ENCODE measurements at regions not wholly inside any gene's neighbourhood (a gene's known extent, or its start where the extent isn't known, plus 50 kb on each side); places are given as distances from the start of the nearest gene placed in this dataset.
"Not testable (repeated sequence)": the region's sequence is repeated elsewhere in the genome, so short reads cannot be mapped to it uniquely, and the experiment has no call there.

DNA sequence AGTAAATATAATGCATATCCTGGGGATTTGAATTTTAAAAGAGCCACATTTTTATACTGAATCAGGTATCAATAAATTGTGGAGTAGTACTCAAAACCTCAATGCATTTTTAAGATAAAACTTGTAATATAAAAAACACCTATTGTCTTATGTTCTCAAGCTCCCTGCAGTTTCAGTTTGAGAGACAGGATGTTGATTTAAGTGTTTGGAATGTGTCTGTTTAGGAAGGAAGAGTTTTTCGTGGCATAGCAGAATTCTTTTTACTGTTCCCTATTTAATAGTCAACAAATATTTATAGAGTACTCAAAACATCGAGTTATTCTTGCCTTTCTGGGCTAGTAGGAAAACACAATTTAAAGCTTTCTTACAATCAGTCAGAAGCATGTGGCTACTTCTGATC, 146.1 kb upstream of the BCHE start:
- H3K36me3 ChIP-seq, result no peaks in the 10 kb centered on the region
- no peak overlapping the region for H3K4me3 ChIP-seq (ENCODE audit: low read depth, low read length)
- TF ChIP-seq, protein P1, sequence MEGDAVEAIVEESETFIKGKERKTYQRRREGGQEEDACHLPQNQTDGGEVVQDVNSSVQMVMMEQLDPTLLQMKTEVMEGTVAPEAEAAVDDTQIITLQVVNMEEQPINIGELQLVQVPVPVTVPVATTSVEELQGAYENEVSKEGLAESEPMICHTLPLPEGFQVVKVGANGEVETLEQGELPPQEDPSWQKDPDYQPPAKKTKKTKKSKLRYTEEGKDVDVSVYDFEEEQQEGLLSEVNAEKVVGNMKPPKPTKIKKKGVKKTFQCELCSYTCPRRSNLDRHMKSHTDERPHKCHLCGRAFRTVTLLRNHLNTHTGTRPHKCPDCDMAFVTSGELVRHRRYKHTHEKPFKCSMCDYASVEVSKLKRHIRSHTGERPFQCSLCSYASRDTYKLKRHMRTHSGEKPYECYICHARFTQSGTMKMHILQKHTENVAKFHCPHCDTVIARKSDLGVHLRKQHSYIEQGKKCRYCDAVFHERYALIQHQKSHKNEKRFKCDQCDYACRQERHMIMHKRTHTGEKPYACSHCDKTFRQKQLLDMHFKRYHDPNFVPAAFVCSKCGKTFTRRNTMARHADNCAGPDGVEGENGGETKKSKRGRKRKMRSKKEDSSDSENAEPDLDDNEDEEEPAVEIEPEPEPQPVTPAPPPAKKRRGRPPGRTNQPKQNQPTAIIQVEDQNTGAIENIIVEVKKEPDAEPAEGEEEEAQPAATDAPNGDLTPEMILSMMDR (IDR thresholded peaks at IDR 0.05; ENCODE audit: low read depth, low read length), result no peak
- DNase-seq, result no peak
- no peaks in the 10 kb centered on the region for H3K4me1 ChIP-seq
- H3K27me3 ChIP-seq, result no peaks in the 10 kb centered on the region
- H3K9me3 ChIP-seq, result no peaks in the 10 kb centered on the region

DNA sequence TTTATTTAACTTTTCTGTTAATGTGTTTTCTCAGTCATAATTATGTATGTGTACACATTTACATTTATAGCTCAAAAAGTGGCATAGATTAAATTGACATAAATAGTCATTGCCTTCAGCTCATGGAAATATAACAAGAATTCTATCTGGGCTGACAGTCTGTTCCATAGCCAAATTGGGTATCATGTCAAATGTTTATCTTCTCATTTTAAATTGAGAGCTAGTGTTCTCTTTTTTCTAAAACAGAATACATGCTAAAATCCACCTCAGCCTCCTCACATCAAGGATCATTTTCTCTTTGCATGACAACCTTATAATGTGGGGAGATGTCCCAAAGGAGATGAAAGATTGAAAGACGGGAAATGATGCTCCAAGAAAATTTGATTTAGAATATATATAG, 144.1 kb upstream of the BCHE start:
- TF ChIP-seq, protein P1 (IDR thresholded peaks at IDR 0.05; ENCODE audit: low read depth, low read length), result no peak
- Histone ChIP-seq H3K4me3 (ENCODE audit: low read depth, low read length) (no peak overlapping the region), H3K9me3 (no peaks in the 10 kb centered on the region), H3K36me3 (no peaks in the 10 kb centered on the region), H3K27me3 (no peaks in the 10 kb centered on the region), H3K4me1 (no peaks in the 10 kb centered on the region)
- no peak for DNase-seq

DNA sequence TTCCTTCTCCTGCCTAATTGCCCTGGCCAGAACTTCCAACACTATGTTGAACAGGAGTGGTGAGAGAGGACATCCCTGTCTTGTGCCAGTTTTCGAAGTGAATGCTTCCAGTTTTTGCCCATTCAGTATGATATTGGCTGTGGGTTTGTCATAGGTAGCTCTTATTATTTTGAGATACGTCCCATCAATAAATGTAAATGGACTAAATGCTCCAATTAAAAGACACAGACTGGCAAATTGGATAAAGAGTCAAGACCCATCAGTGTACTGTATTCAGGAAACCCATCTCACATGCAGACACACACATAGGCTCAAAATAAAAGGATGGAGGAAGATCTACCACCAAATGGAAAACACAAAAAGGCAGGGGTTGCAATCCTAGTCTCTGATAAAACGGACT, 123.6 kb upstream of the BCHE start:
- not testable (repeated sequence) for H3K9me3 ChIP-seq; H3K4me3 ChIP-seq (ENCODE audit: low read depth, low read length); H3K36me3 ChIP-seq; H3K27me3 ChIP-seq; DNase-seq; H3K4me1 ChIP-seq

DNA sequence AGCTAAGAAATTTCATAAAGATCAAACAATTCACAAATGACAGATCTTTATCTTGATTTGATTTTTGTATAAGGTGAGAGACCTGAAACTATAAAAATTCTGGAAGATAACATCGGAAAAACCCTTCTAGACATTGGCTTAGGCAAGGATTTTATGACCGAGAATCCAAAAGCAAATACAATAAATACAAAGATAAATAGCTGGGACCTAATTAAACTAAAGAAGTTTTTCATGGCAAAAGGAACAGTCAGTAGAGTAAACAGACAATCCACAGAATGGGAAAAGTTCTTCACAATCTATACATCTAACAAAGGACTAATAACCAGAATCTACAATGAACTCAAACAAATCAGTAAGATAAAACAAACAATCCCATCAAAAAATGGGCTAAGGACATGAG, 116.9 kb upstream of the BCHE start:
- TF ChIP-seq, protein P1 (IDR thresholded peaks at IDR 0.05; ENCODE audit: low read depth, low read length), result no peak
- no peaks in the 10 kb centered on the region for H3K9me3 ChIP-seq
- no peak overlapping the region for H3K4me3 ChIP-seq (ENCODE audit: low read depth, low read length)
- no peaks in the 10 kb centered on the region for H3K27me3 ChIP-seq
- no peaks in the 10 kb centered on the region for H3K4me1 ChIP-seq
- no peak for DNase-seq
- H3K36me3 ChIP-seq, result no peaks in the 10 kb centered on the region

DNA sequence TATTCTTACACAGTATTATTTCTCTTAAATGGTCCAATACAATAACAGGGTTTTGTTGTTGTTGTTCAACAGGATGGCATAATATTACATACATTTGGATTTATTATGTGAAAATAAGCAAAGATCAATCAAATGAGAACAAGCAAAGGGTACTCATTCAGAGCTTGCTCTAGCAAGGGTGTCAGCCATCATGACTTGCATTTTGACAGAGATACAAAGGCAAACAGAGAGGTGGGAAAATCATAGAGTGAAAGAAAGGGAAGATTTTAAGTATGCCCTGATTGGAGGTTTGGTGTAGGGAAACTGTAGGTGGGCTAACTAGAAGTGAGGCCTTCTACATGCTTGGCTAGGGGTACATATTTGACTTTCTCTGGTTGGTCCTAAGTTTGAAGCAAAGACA, 109.1 kb upstream of the BCHE start:
- H3K36me3 ChIP-seq, result no peaks in the 10 kb centered on the region
- H3K9me3 ChIP-seq, result no peaks in the 10 kb centered on the region
- TF ChIP-seq, protein P1 (IDR thresholded peaks at IDR 0.05; ENCODE audit: low read depth, low read length), result no peak
- DNase-seq, result no peak
- no peak overlapping the region for H3K4me3 ChIP-seq (ENCODE audit: low read depth, low read length)
- no peaks in the 10 kb centered on the region for H3K27me3 ChIP-seq
- H3K4me1 ChIP-seq, result no peaks in the 10 kb centered on the region

DNA sequence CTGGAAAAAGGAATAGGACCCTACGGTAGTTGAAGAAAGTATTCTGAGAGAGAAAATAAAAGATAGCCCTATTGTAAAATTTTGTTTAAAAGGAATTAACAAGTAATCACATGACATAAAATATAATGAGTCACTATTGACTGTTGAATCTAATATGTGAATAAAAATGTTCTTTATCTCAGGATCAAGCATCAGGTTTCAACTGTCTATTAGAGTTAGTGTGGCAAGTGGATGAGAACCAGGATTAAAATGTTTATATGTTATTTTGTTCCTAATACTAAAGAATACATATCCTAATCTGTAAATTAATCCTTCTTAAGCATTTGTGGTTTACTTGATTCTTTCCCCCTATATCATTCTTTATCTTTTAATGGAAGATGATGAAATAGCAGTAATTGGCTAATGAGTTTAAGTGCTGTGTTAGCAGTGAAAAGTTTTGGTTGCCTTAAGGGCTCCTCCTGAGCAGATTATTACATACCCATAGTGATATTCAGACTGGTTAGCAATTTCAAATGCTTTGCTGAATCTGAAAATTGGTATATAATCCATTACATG, 101.8 kb upstream of the BCHE start:
- TF ChIP-seq, protein P1 (IDR thresholded peaks at IDR 0.05; ENCODE audit: low read depth, low read length), result no peak
- Histone ChIP-seq H3K9me3 (no peaks in the 10 kb centered on the region), H3K4me1 (no peaks in the 10 kb centered on the region), H3K27me3 (no peaks in the 10 kb centered on the region), H3K4me3 (ENCODE audit: low read depth, low read length) (no peak overlapping the region), H3K36me3 (no peaks in the 10 kb centered on the region)
- no peak for DNase-seq

DNA sequence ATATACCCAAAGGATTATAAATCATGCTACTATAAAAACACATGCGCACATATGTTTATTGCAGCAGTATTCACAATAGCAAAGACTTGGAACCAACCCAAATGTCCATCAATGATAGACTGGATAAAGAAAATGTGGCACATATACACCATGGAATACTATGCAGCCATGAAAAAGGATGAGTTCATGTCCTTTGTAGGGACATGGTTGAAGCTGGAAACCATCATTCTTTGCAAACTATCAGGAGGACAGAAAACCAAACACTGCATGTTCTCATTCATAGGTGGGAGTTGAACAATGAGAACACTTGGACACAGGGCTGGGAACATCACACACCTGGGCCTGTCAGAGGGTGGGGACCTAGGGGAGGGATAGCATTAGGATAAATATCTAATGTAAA, 98.9 kb upstream of the BCHE start:
- not testable (repeated sequence) for DNase-seq; H3K9me3 ChIP-seq; H3K27me3 ChIP-seq; H3K4me3 ChIP-seq (ENCODE audit: low read depth, low read length); H3K4me1 ChIP-seq; H3K36me3 ChIP-seq

DNA sequence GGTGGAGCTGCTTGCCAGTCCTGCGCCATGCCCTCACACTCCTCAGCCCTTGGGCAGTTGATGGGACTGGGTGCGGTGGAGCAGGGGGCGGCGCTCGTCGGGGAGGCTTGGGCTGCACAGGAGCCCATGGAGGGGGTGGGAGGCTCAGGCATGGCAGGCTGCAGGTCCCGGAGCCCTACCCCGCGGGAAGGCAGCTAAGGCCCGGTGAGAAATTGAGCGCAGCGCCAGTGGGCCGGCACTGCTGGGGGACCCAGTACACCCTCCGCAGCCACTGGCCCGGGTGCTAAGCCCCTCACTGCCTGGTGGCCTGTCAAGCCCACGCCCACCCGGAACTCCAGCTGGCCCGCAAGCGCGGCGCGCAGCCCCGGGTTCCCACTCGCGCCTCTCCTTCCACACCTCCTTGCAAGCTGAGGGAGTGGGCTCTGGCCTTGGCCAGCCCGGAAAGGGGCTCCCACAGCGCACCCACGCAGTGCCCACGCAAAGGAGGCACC, 87.1 kb upstream of the BCHE start:
- H3K4me3 ChIP-seq (ENCODE audit: low read depth, low read length); H3K36me3 ChIP-seq; H3K9me3 ChIP-seq; DNase-seq; H3K27me3 ChIP-seq; H3K4me1 ChIP-seq: not testable (repeated sequence)

Measured in BE2C (cell line).